Keratinocyte (primary cell): ENCODE measurements at regions not wholly inside any gene's neighbourhood (a gene's known extent, or its start where the extent isn't known, plus 50 kb on each side); places are given as distances from the start of the nearest gene placed in this dataset.

Experiments used
- DNase-seq: peaks from one replicate; pipeline ENCODE4 v3.0.0-alpha.2; 2011; ENCODE audit warnings: low read depth, missing footprints, low spot score
- FAIRE-seq: peaks from 2 replicates; lab custom pipeline; 2011; peaks lifted over from hg19 to GRCh38; lab: Jason Lieb, UNC
- H2AFZ ChIP-seq: 2 replicates; pipeline ENCODE4 v1.6.0; 2012; ENCODE audit warnings: low read length, control low read depth, inconsistent platforms; ENCODE audit not compliant: control insufficient read depth
- H3K27ac ChIP-seq: 2 replicates; pipeline ENCODE4 v1.5.1; 2011; ENCODE audit warnings: low read length; ENCODE audit not compliant: control insufficient read depth, insufficient read depth
- H3K27me3 ChIP-seq: 3 replicates; pipeline ENCODE4 v1.6.0; 2011; ENCODE audit warnings: low read length; ENCODE audit not compliant: control insufficient read depth, insufficient read depth; ENCODE audit errors: extremely low read depth
- H3K36me3 ChIP-seq, 2 experiments: 2 replicates in 1 of 2; 3 replicates in 1 of 2; pipeline ENCODE4 v1.5.1; 2011; ENCODE audit warnings: low read length in 2 of 2, mild to moderate bottlenecking in 1 of 2; ENCODE audit not compliant: control insufficient read depth in 2 of 2, insufficient read depth in 2 of 2; ENCODE audit errors: extremely low read depth in 1 of 2
- H3K4me1 ChIP-seq: 3 replicates; pipeline ENCODE4 v1.5.1; 2011; ENCODE audit warnings: low read length; ENCODE audit not compliant: control insufficient read depth, insufficient read depth; ENCODE audit errors: extremely low read depth
- H3K4me2 ChIP-seq: 3 replicates; pipeline ENCODE4 v1.6.0; 2011; ENCODE audit warnings: low read depth, low read length; ENCODE audit not compliant: control insufficient read depth, insufficient read depth; ENCODE audit errors: extremely low read depth
- H3K4me3 ChIP-seq, 3 experiments: fragments of 200-600 bp in 1 of 3; sonication (generic) in 1 of 3; 2 replicates in 2 of 3; 3 replicates in 1 of 3; pipeline ENCODE4 v1.5.1; 2011 to 2016; ENCODE audit warnings: low read length in 3 of 3, mild to moderate bottlenecking in 3 of 3, control low read depth in 2 of 3, inconsistent platforms in 1 of 3, low read depth in 1 of 3, mixed read lengths in 1 of 3, mixed run types in 1 of 3, moderate library complexity in 1 of 3; ENCODE audit not compliant: control insufficient read depth in 2 of 3, insufficient read depth in 2 of 3; ENCODE audit errors: extremely low read depth in 1 of 3
- H3K79me2 ChIP-seq: 2 replicates; pipeline ENCODE4 v1.6.0; 2012; ENCODE audit warnings: low read length; ENCODE audit not compliant: control insufficient read depth, insufficient read depth
- H3K9ac ChIP-seq: 3 replicates; pipeline ENCODE4 v1.6.0; 2011; ENCODE audit warnings: low read length; ENCODE audit not compliant: control insufficient read depth, insufficient read depth; ENCODE audit errors: extremely low read depth
- H3K9me1 ChIP-seq: 3 replicates; pipeline ENCODE4 v1.6.0; 2011; ENCODE audit warnings: low read length; ENCODE audit not compliant: control insufficient read depth, insufficient read depth; ENCODE audit errors: extremely low read depth
- H3K9me3 ChIP-seq: 2 replicates; pipeline ENCODE4 v1.5.1; 2012; ENCODE audit warnings: low read depth, low read length; ENCODE audit not compliant: control insufficient read depth
- H4K20me1 ChIP-seq: 3 replicates; pipeline ENCODE4 v1.6.0; 2011; ENCODE audit warnings: low read length; ENCODE audit not compliant: control insufficient read depth, insufficient read depth; ENCODE audit errors: extremely low read depth
- EZH2 ChIP-seq: IDR thresholded peaks from one replicate; pipeline ENCODE4 v1.6.1; 2012; ENCODE audit warnings: inconsistent platforms, mild to moderate bottlenecking, low read length, moderate library complexity
- dilution Hi-C: fragments of 300-500 bp; cut with MboI; formaldehyde crosslinking; loops from one replicate; pipeline ENCODE4 v1.7.0; 2020; ENCODE audit warnings: low sequenced_read_pairs; ENCODE audit not compliant: extremely low pct_ligation_motif_present
- TF ChIP-seq, protein P1 (sequence below), 3 experiments: IDR thresholded peaks in 1 of 3; conservative IDR thresholded peaks in 1 of 3; optimal IDR thresholded peaks in 1 of 3; 2 replicates in 2 of 3; 3 replicates in 1 of 3; pipeline versions ENCODE3 to v1.5.1; 2011; ENCODE audit warnings: low read length in 3 of 3, mild to moderate bottlenecking in 3 of 3, moderate library complexity in 2 of 3, control low read depth in 1 of 3, inconsistent platforms in 1 of 3; ENCODE audit not compliant: insufficient read depth in 2 of 3; ENCODE audit errors: extremely low read depth in 1 of 3

DNA sequence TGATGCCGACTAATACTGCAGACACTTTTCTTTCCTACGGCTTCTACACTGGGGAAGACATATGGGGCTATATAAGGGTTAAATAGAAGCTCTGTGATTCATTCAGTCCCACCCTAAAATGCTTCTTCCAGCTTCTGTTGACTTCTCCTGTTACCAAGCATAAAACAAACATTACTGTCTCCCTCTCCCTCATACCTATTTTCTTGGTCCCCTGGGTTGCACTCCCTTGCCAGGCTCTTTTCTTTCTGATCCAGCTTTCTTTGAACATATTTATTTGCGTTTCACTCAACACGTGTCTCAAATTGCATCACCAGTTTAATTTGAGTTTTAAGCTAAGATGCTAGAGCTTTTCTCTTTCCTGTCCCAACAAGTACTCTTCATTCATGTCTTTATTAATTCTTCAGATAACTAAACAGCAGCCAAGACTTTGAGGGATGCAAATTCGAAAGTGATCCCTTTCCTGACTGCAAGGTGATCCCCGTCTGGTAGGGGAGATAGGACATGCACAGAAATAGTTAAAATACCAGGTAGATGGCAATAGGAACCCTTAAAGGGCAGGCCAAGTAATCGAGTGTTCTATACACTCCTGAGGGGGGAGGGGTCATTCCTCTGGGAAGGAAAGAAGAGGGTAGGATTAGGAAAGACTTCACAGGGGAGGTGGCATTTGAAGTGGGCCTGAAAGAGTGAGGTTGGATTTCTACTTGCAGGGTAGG is 198.6 kb upstream of the BCL6 start:
- H3K9me3 ChIP-seq: no peaks in the 10 kb centered on the region
- H3K27ac ChIP-seq: no peak overlapping the region
- H3K79me2 ChIP-seq: no peaks in the 10 kb centered on the region
- H3K36me3 ChIP-seq: no peaks in the 10 kb centered on the region
- dilution Hi-C loops: no loop called here
- no peaks in the 10 kb centered on the region for H3K9me1 ChIP-seq
- H3K27me3 ChIP-seq: no peaks in the 10 kb centered on the region
- no peak overlapping the region for H3K4me3 ChIP-seq
- H3K9ac ChIP-seq: no peak overlapping the region
- H3K4me2 ChIP-seq: peak overlapping the region; percentile 7
- FAIRE-seq (no peak), DNase-seq (no peak)
- no peak for TF ChIP-seq EZH2
- TF ChIP-seq, protein P1, sequence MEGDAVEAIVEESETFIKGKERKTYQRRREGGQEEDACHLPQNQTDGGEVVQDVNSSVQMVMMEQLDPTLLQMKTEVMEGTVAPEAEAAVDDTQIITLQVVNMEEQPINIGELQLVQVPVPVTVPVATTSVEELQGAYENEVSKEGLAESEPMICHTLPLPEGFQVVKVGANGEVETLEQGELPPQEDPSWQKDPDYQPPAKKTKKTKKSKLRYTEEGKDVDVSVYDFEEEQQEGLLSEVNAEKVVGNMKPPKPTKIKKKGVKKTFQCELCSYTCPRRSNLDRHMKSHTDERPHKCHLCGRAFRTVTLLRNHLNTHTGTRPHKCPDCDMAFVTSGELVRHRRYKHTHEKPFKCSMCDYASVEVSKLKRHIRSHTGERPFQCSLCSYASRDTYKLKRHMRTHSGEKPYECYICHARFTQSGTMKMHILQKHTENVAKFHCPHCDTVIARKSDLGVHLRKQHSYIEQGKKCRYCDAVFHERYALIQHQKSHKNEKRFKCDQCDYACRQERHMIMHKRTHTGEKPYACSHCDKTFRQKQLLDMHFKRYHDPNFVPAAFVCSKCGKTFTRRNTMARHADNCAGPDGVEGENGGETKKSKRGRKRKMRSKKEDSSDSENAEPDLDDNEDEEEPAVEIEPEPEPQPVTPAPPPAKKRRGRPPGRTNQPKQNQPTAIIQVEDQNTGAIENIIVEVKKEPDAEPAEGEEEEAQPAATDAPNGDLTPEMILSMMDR (optimal IDR thresholded peaks at IDR 0.05 in 1 of 3, IDR thresholded peaks at IDR 0.05 in 1 of 3, conservative IDR thresholded peaks at IDR 0.05 in 1 of 3; ENCODE audit: extremely low read depth in 1 of 3, insufficient read depth in 2 of 3, low read length in 3 of 3): no peak
- no peak overlapping the region for H2AFZ ChIP-seq
- peaks cover 19% of the 10 kb centered on the region for H3K4me1 ChIP-seq
- H4K20me1 ChIP-seq: no peaks in the 10 kb centered on the region

DNA sequence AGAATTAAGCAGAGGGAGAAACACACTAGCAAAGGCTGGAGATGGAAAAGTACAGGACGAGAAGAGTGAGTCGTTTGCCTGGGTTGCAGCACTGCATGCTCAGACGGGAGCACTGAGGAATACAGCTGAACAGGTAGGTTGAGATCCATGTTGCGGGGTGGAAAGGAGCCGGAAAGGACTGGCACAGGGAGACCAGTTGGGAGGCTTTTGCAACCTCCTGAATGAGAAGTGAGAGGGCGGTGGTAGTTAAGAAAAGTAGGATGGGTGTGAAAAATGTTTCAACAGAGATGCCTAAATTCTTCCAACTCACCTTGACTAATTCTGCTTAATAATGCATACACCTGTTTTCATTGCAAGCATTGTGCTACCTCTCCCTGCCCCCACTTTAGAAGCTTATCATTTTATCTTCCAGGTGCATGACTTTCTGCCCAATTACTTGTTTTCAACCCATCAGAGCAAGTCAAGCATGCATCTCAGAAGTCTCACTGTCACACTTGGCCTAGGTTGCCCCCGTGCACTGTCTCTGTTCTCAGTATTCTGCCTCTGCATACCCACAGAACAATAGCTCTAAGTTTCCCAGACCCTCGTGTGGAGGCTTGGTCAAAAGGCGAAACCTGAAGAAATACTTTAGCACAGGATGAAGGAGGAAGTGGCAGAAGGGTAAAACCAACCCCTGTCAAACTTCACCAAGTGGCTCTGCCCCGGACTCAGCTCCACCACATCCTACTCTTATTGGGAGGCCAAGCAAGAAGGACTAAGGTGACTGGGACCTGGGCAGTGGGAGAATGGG is 199.3 kb upstream of the BCL6 start:
- Histone ChIP-seq H3K4me3 (no peak overlapping the region), H3K79me2 (no peaks in the 10 kb centered on the region), H3K4me2 (no peak overlapping the region), H4K20me1 (no peaks in the 10 kb centered on the region), H3K9me3 (no peaks in the 10 kb centered on the region), H3K27me3 (no peaks in the 10 kb centered on the region), H2AFZ (no peak overlapping the region), H3K9me1 (no peaks in the 10 kb centered on the region), H3K4me1 (peaks cover 19% of the 10 kb centered on the region), H3K36me3 (no peaks in the 10 kb centered on the region), H3K27ac (no peak overlapping the region), H3K9ac (no peak overlapping the region)
- TF ChIP-seq, protein P1 (optimal IDR thresholded peaks at IDR 0.05 in 1 of 3, IDR thresholded peaks at IDR 0.05 in 1 of 3, conservative IDR thresholded peaks at IDR 0.05 in 1 of 3; ENCODE audit: extremely low read depth in 1 of 3, insufficient read depth in 2 of 3, low read length in 3 of 3): no peak
- no peak for TF ChIP-seq EZH2
- no peak for DNase-seq
- no peak for FAIRE-seq
- dilution Hi-C loops: no loop called here
